Fibroblast of mammary gland (primary cell): ENCODE measurements at regions not wholly inside any gene's neighbourhood (a gene's known extent, or its start where the extent isn't known, plus 50 kb on each side); places are given as distances from the start of the nearest gene placed in this dataset.

Experiments
- DNase-seq: peaks from one replicate; pipeline ENCODE4 v3.0.0-alpha.2; 2010; ENCODE audit warnings: low read depth
- H3K4me3 ChIP-seq: 2 replicates; pipeline ENCODE4 v1.5.1; 2011; ENCODE audit warnings: low read depth, mild to moderate bottlenecking, low read length, moderate library complexity; ENCODE audit not compliant: control insufficient read depth
- CTCF ChIP-seq: conservative IDR thresholded peaks from 2 replicates; pipeline ENCODE4 v1.5.1; 2011; ENCODE audit warnings: low read depth, low read length, inconsistent platforms; ENCODE audit not compliant: control insufficient read depth, insufficient read depth

- no peak for TF ChIP-seq CTCF
- H3K4me3 ChIP-seq = no peak overlapping the region
- no peak for DNase-seq
Measured at GRCh38 chr3:94686208-94686607, 623.3 kb downstream of the NSUN3 start.

- H3K4me3 ChIP-seq = no peak overlapping the region
- no peak for TF ChIP-seq CTCF
- no peak for DNase-seq
Measured at GRCh38 chr3:94693997-94694640, 631.3 kb downstream of the NSUN3 start.

DNA sequence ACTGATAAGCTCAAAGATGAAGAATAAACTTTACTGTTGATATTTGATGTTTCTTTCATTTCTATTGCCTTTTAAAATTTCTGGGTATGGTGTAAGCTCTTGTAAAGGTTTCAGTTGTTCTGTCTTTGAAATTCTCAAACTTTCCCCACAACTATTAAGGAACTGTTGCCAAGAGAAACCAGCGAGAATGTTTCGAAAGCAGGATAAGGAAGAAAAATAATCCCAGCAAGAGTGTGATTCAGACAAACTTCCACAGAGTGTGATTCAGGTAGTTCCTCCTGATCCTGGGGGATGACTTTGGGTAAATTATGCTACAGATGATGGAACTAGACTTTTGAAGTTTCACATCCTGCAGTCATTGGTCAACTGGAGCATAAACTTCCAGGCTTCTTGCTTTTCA is 632.0 kb downstream of the NSUN3 start:
- H3K4me3 ChIP-seq = no peak overlapping the region
- DNase-seq = no peak
- no peak for TF ChIP-seq CTCF

GRCh38 chr3:94704467-94704866 is 641.6 kb downstream of the NSUN3 start:
- TF ChIP-seq CTCF = no peak
- no peak overlapping the region for H3K4me3 ChIP-seq
- DNase-seq = no peak

DNA sequence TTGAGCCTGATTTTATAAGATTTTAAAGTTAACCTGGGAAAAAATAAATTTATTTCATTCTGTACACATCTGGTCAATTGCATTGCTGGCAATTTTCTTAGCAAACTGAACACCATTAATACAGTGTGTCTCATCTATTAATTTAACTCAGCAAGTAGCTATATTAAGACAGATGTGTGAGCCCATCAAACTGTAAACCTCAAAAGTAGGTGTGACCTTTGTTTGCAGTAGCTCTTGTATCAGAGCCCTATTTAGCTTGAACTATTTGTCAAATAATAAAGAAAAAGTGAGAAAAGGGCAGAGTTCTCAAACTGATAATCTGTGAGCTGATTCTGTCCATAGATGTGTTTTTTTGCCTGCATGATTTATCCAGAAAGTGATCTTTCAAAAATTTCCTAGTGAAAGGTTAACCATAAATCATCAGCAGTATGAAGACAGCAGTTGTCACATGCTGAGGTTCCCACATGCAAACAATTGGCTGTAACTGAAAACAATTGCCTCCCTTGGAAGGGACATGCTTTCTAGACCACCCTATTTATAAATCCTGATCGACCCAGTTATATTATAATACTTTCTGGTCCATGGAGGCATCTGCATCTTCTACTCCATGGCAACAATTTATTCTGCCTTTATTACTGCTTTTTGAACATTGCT is 646.5 kb downstream of the NSUN3 start:
- DNase-seq = no peak
- TF ChIP-seq CTCF = no peak

GRCh38 chr3:94714194-94714593 is 651.3 kb downstream of the NSUN3 start:
- DNase-seq = no peak
- H3K4me3 ChIP-seq = no peak overlapping the region
- TF ChIP-seq CTCF = no peak

More for the DNA sequence above, 646.5 kb downstream of the NSUN3 start:
- no peak overlapping the region for H3K4me3 ChIP-seq
